ENCODE measurements at regions not wholly inside any gene's neighbourhood (a gene's known extent, or its start where the extent isn't known, plus 50 kb on each side); places are given as distances from the start of the nearest gene placed in this dataset.

GRCh38 chr7:25795824-25796235 lies 356.2 kb upstream of the NFE2L3 start:
- no peak for TF ChIP-seq CTCF (IDR thresholded peaks at IDR 0.05)
- no peak for TF ChIP-seq POLR2A (IDR thresholded peaks at IDR 0.05)

All from testis (tissue), 2 donors.